Activated naive CD4-positive, alpha-beta T cell treated with anti-CD3 and anti-CD28 coated beads, Interleukin-2, amount 50 U/mL, for 72 hours (primary cell): ENCODE measurements at regions not wholly inside any gene's neighbourhood (a gene's known extent, or its start where the extent isn't known, plus 50 kb on each side); places are given as distances from the start of the nearest gene placed in this dataset.

Experiments used
- ATAC-seq, 2 donors: fragments of 150-1000 bp; cut with Tn5 transposase; 2 replicates each; pipeline ENCODE4 v1.10.0; 2021; ENCODE audit warnings: mild to moderate bottlenecking in 2 of 2, moderate library complexity in 2 of 2
- DNase-seq, 2 donors: peaks; one replicate each; pipeline ENCODE4 v3.0.0; 2021 to 2022; ENCODE audit warnings: low spot score in 2 of 2
- H3K27ac Mint-ChIP-seq, 2 donors: one replicate each; pipeline ENCODE4 v1.8.0; 2022; ENCODE audit warnings: mild to moderate bottlenecking in 2 of 2, mixed read lengths in 2 of 2
- H3K36me3 Mint-ChIP-seq, 2 donors: one replicate each; pipeline ENCODE4 v1.8.0; 2022; ENCODE audit warnings: mixed read lengths in 2 of 2
- H3K9me3 Mint-ChIP-seq, 2 donors: one replicate each; pipeline ENCODE4 v1.8.0; 2022; ENCODE audit warnings: mixed read lengths in 2 of 2

- ATAC-seq = no peak
- Mint-ChIP-seq H3K9me3 (peaks cover 14 to 42% of the 10 kb centered on the region in 2 donors), H3K27ac (no peak overlapping the region), H3K36me3 (peaks cover 5 to 6% of the 10 kb centered on the region in 2 donors)
- DNase-seq = no peak
These were observed 608.1 kb upstream of the CADM1 start for GRCh38 chr11:116112087-116112935.

GRCh38 chr11:116111546-116111945 lies 607.3 kb upstream of the CADM1 start:
- ATAC-seq (no peak), DNase-seq (no peak)
- peaks cover 14 to 42% of the 10 kb centered on the region in 2 donors for H3K9me3 Mint-ChIP-seq

GRCh38 chr11:116110802-116111201 lies 606.6 kb upstream of the CADM1 start:
- DNase-seq = no peak
- Mint-ChIP-seq H3K27ac (no peak overlapping the region), H3K9me3 (peaks cover 14 to 41% of the 10 kb centered on the region in 2 donors)

More at GRCh38 chr11:116111546-116111945, 607.3 kb upstream of the CADM1 start:
- H3K36me3 Mint-ChIP-seq = peaks cover 5 to 6% of the 10 kb centered on the region in 2 donors
- no peak overlapping the region for H3K27ac Mint-ChIP-seq

GRCh38 chr11:116110356-116110755 lies 606.1 kb upstream of the CADM1 start:
- Mint-ChIP-seq H3K27ac (no peak overlapping the region), H3K9me3 (peaks cover 14 to 38% of the 10 kb centered on the region in 2 donors), H3K36me3 (peaks cover 5 to 6% of the 10 kb centered on the region in 2 donors)
- DNase-seq = no peak
- ATAC-seq = no peak

More at GRCh38 chr11:116110802-116111201, 606.6 kb upstream of the CADM1 start:
- H3K36me3 Mint-ChIP-seq = peaks cover 5 to 6% of the 10 kb centered on the region in 2 donors
- ATAC-seq = no peak

GRCh38 chr11:116109228-116109627 lies 605.0 kb upstream of the CADM1 start:
- Mint-ChIP-seq H3K36me3 (peaks cover 3 to 4% of the 10 kb centered on the region in 2 donors), H3K9me3 (peaks cover 10 to 35% of the 10 kb centered on the region in 2 donors), H3K27ac (no peak overlapping the region)
- ATAC-seq = no peak
- DNase-seq = no peak

- DNase-seq = no peak
- no peak for ATAC-seq
- H3K9me3 Mint-ChIP-seq = peaks cover 5 to 27% of the 10 kb centered on the region in 2 donors
- no peak overlapping the region for H3K27ac Mint-ChIP-seq
- no peaks in the 10 kb centered on the region for H3K36me3 Mint-ChIP-seq
These were observed 603.9 kb upstream of the CADM1 start for GRCh38 chr11:116108161-116108560.

GRCh38 chr11:116107229-116107628 lies 603.0 kb upstream of the CADM1 start:
- H3K27ac Mint-ChIP-seq = no peak overlapping the region
- H3K9me3 Mint-ChIP-seq = peaks cover 5 to 20% of the 10 kb centered on the region in 2 donors
- DNase-seq (no peak), ATAC-seq (no peak)
- no peaks in the 10 kb centered on the region for H3K36me3 Mint-ChIP-seq

- Mint-ChIP-seq H3K9me3 (peaks cover 0 to 9% of the 10 kb centered on the region in 2 donors), H3K27ac (no peak overlapping the region), H3K36me3 (no peaks in the 10 kb centered on the region)
- ATAC-seq = no peak
- DNase-seq = no peak
These were observed 600.4 kb upstream of the CADM1 start for GRCh38 chr11:116104498-116105174.

GRCh38 chr11:116101902-116102301 lies 597.7 kb upstream of the CADM1 start:
- DNase-seq (no peak), ATAC-seq (no peak)
- Mint-ChIP-seq H3K27ac (no peak overlapping the region), H3K9me3 (no peaks in the 10 kb centered on the region), H3K36me3 (no peaks in the 10 kb centered on the region)

- H3K27ac Mint-ChIP-seq = no peak overlapping the region
- H3K36me3 Mint-ChIP-seq = no peaks in the 10 kb centered on the region
- DNase-seq (no peak), ATAC-seq (no peak)
- peaks cover 5% of the 10 kb centered on the region in 2 donors for H3K9me3 Mint-ChIP-seq
These were observed 595.8 kb upstream of the CADM1 start for GRCh38 chr11:116100016-116100415.

- H3K27ac Mint-ChIP-seq = no peak overlapping the region
- DNase-seq (no peak), ATAC-seq (no peak)
- peaks cover 5% of the 10 kb centered on the region in 2 donors for H3K9me3 Mint-ChIP-seq
- H3K36me3 Mint-ChIP-seq = no peaks in the 10 kb centered on the region
These were observed 595.3 kb upstream of the CADM1 start for GRCh38 chr11:116099541-116099940.

- H3K27ac Mint-ChIP-seq = no peak overlapping the region
- no peak for ATAC-seq
- DNase-seq = no peak
- H3K36me3 Mint-ChIP-seq = no peaks in the 10 kb centered on the region
- H3K9me3 Mint-ChIP-seq = peaks cover 5% of the 10 kb centered on the region in 2 donors
These were observed 592.2 kb upstream of the CADM1 start for GRCh38 chr11:116096272-116096995.

GRCh38 chr11:116093481-116094270 lies 589.5 kb upstream of the CADM1 start:
- H3K9me3 Mint-ChIP-seq = peaks cover 5% of the 10 kb centered on the region in 2 donors
- no peaks in the 10 kb centered on the region for H3K36me3 Mint-ChIP-seq

GRCh38 chr11:116093065-116093464 lies 588.9 kb upstream of the CADM1 start:
- no peak overlapping the region for H3K27ac Mint-ChIP-seq
- no peak for ATAC-seq
- DNase-seq = no peak
- H3K9me3 Mint-ChIP-seq = peaks cover 5% of the 10 kb centered on the region in 2 donors
- H3K36me3 Mint-ChIP-seq = no peaks in the 10 kb centered on the region

More at GRCh38 chr11:116093481-116094270, 589.5 kb upstream of the CADM1 start:
- H3K27ac Mint-ChIP-seq = no peak overlapping the region
- DNase-seq (no peak), ATAC-seq (no peak)

- Mint-ChIP-seq H3K27ac (no peak overlapping the region), H3K9me3 (peaks cover 0 to 4% of the 10 kb centered on the region in 2 donors), H3K36me3 (no peaks in the 10 kb centered on the region)
- ATAC-seq = no peak
- DNase-seq = no peak
These were observed 582.2 kb upstream of the CADM1 start for GRCh38 chr11:116086426-116086825.

GRCh38 chr11:116085031-116085635 lies 580.9 kb upstream of the CADM1 start:
- no peak for ATAC-seq
- peaks cover 7 to 8% of the 10 kb centered on the region in 2 donors for H3K9me3 Mint-ChIP-seq
- H3K36me3 Mint-ChIP-seq = no peaks in the 10 kb centered on the region
- H3K27ac Mint-ChIP-seq = no peak overlapping the region
- DNase-seq = no peak
